MCF 10A (cell line): ENCODE measurements at regions not wholly inside any gene's neighbourhood (a gene's known extent, or its start where the extent isn't known, plus 50 kb on each side); places are given as distances from the start of the nearest gene placed in this dataset.

Experiments used
- BruUV-seq: library from RNA; stranded (reverse); fragments of 400-500 nt; replicated peaks from 2 replicates; lab custom pipeline; 2021; lab: Mats Ljungman, UMichigan
- CTCF ChIA-PET: fragments of 300-600 bp; sonication (Branson Sonifier 250); formaldehyde crosslinking; extraction: SDS; loops from one replicate; lab custom pipeline; 2021; ENCODE audit warnings: antibody characterized with exemption, inconsistent platforms; lab: Yijun Ruan, JAX
- POLR2A ChIA-PET: fragments of 300-600, 350-650 bp; sonication (Branson Sonifier 250); formaldehyde crosslinking; extraction: SDS; loops from one replicate; lab custom pipeline; 2020; ENCODE audit warnings: antibody characterized with exemption, inconsistent platforms; lab: Yijun Ruan, JAX
- DNase-seq: peaks from one replicate; pipeline ENCODE4 v3.0.0-alpha.2; 2018; ENCODE audit not compliant: unreplicated experiment
- H3K27ac Mint-ChIP-seq: one replicate; pipeline ENCODE4 v1.8.0; 2022; ENCODE audit warnings: mild to moderate bottlenecking, low read depth, mixed read lengths; ENCODE audit not compliant: unreplicated experiment
- H3K27me3 Mint-ChIP-seq: one replicate; pipeline ENCODE4 v1.8.0; 2022; ENCODE audit warnings: mixed read lengths; ENCODE audit not compliant: insufficient read depth, unreplicated experiment
- H3K36me3 Mint-ChIP-seq: one replicate; pipeline ENCODE4 v1.8.0; 2022; ENCODE audit warnings: mild to moderate bottlenecking, moderate library complexity, mixed read lengths; ENCODE audit not compliant: insufficient read depth, unreplicated experiment
- H3K4me1 Mint-ChIP-seq: one replicate; pipeline ENCODE4 v1.8.0; 2022; ENCODE audit warnings: mixed read lengths; ENCODE audit not compliant: insufficient read depth, unreplicated experiment
- H3K4me3 Mint-ChIP-seq: one replicate; pipeline ENCODE4 v1.8.0; 2022; ENCODE audit warnings: mild to moderate bottlenecking, moderate library complexity, mixed read lengths; ENCODE audit not compliant: unreplicated experiment
- H3K9me3 Mint-ChIP-seq: one replicate; pipeline ENCODE4 v1.8.0; 2022; ENCODE audit warnings: mixed read lengths; ENCODE audit not compliant: unreplicated experiment
- intact Hi-C: fragments of 100-400 bp; cut with micrococcal nuclease; formaldehyde crosslinking; loops from 2 replicates; pipeline ENCODE4 v1.14.1; 2022
- TF ChIP-seq, protein P1 (sequence below): fragments of 200-600 bp; IDR thresholded peaks from one replicate; pipeline ENCODE4 v1.8.0; 2022; ENCODE audit warnings: antibody characterized with exemption, mild to moderate bottlenecking; ENCODE audit not compliant: unreplicated experiment

DNA sequence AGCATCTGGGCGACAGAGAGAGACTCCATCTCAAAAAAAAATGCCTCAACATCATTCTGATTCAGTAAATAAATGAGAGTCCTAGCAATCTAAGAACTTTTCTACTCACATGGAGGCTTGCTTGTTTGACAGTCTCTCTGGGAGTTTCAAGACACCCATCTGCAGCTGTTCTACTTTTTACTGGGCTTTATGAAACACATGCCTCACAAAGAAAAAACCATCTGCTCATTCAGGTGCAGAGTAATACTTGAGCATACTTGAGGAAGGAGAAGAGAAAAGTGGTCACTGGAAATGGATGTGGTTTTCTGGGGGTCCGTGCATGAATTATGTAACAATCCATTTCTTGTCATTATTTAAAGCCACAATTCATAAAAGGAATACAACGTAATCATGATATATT, 87.1 kb upstream of the DDX53 start:
- TF ChIP-seq, protein P1, sequence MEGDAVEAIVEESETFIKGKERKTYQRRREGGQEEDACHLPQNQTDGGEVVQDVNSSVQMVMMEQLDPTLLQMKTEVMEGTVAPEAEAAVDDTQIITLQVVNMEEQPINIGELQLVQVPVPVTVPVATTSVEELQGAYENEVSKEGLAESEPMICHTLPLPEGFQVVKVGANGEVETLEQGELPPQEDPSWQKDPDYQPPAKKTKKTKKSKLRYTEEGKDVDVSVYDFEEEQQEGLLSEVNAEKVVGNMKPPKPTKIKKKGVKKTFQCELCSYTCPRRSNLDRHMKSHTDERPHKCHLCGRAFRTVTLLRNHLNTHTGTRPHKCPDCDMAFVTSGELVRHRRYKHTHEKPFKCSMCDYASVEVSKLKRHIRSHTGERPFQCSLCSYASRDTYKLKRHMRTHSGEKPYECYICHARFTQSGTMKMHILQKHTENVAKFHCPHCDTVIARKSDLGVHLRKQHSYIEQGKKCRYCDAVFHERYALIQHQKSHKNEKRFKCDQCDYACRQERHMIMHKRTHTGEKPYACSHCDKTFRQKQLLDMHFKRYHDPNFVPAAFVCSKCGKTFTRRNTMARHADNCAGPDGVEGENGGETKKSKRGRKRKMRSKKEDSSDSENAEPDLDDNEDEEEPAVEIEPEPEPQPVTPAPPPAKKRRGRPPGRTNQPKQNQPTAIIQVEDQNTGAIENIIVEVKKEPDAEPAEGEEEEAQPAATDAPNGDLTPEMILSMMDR = no peak
- Mint-ChIP-seq H3K36me3 (no peaks in the 10 kb centered on the region), H3K27me3 (peaks cover 13% of the 10 kb centered on the region), H3K27ac (no peak overlapping the region), H3K4me1 (no peaks in the 10 kb centered on the region), H3K4me3 (no peak overlapping the region), H3K9me3 (no peaks in the 10 kb centered on the region)
- no peak for DNase-seq
- intact Hi-C loops = no loop called here
- no TSS peak for BruUV-seq
- ChIA-PET CTCF (interaction anchor here (0.7 kb wide), 1 partner anchor 95 kb away, joined by 3 read pairs; no protein-coding TSS in a partner anchor), POLR2A (no interaction called here)

DNA sequence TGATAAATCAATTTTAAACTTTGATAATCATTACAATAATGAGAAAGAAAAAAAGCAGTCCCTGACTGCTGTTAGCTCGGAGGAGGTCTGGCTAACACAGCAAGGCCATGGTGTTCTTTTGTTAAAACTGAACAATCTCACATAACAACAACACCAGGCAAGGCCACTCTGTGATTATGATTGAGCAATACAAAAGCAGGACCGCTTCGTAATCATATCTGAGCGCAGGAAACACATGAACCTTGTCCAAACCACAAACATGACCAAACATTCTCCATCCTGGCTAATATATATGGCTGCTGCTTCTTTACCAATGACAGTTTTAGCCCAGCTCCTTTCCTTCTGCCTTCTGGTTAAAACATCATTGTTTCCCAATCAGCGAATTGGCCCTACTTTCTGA, 76.8 kb upstream of the DDX53 start:
- Mint-ChIP-seq H3K9me3 (no peaks in the 10 kb centered on the region), H3K36me3 (no peaks in the 10 kb centered on the region), H3K4me3 (no peak overlapping the region), H3K27me3 (peaks cover 53% of the 10 kb centered on the region), H3K27ac (no peak overlapping the region), H3K4me1 (peaks cover 6% of the 10 kb centered on the region)
- ChIA-PET CTCF (no interaction called here), POLR2A (no interaction called here)
- TF ChIP-seq, protein P1 = no peak
- peak; percentile 64 for DNase-seq
- BruUV-seq = no TSS peak
- intact Hi-C loops = no loop called here

DNA sequence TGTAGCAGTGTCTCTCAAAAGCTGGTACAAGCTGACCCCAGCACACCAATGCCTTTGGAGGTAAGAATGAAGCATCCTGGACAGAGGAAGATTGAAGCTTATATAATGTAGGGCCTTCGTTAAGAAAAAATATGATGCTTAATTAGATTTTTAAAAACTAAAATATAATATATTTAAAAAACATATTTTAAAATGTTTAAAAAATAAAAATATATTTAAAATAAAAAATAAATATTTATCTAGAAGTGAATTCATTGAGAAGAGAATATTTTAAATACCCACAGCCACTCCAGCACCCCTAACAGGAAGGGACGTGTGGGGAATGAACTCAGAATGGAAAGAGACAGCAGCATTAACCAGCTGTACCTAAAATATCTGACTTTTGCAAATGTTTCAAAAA, 65.1 kb upstream of the DDX53 start:
- ChIA-PET CTCF (interaction anchor here (0.7 kb wide), 2 partner anchors 62 to 132 kb away, joined by 3 read pairs; no protein-coding TSS in a partner anchor), POLR2A (no interaction called here)
- no peak for DNase-seq
- Mint-ChIP-seq H3K27me3 (peaks cover 81% of the 10 kb centered on the region), H3K4me1 (no peaks in the 10 kb centered on the region), H3K4me3 (no peak overlapping the region), H3K9me3 (no peaks in the 10 kb centered on the region), H3K27ac (no peak overlapping the region), H3K36me3 (no peaks in the 10 kb centered on the region)
- TF ChIP-seq, protein P1 = no peak
- no TSS peak for BruUV-seq
- intact Hi-C loops = no loop called here

DNA sequence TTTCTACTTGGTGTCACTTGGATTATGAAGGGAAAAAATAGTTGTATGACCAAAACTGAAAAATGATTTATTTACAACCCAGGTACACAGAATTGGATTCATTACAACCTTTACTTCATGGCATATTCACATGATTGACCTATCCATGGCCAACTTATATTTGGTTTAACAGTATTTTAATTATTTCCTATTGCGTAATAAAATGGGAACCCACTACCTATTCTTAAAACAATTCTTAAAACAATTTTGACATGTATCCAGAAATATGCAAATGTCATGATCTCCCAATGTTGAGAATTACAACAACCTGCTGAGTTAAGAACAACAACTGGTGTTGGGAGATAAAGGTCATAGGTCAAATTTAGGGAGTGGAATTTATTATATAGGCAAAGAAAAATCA, 54.8 kb upstream of the DDX53 start:
- intact Hi-C loops = no loop called here
- Mint-ChIP-seq H3K9me3 (no peaks in the 10 kb centered on the region), H3K4me1 (peaks cover under 1% of the 10 kb centered on the region), H3K4me3 (no peak overlapping the region), H3K36me3 (no peaks in the 10 kb centered on the region), H3K27ac (no peak overlapping the region), H3K27me3 (peaks cover 38% of the 10 kb centered on the region)
- POLR2A ChIA-PET = no interaction called here
- CTCF ChIA-PET = no interaction called here
- DNase-seq = no peak
- TF ChIP-seq, protein P1 = no peak
- BruUV-seq = no TSS peak
